ENCODE measurements at regions not wholly inside any gene's neighbourhood (a gene's known extent, or its start where the extent isn't known, plus 50 kb on each side); places are given as distances from the start of the nearest gene placed in this dataset.

GRCh38 chrX:95996294-95996693 is 688.3 kb upstream of the DIAPH2 start:
- Mint-ChIP-seq H3K4me3 (no peak overlapping the region), H3K36me3 (no peaks in the 10 kb centered on the region), H3K9me3 (no peaks in the 10 kb centered on the region), H3K27me3 (no peaks in the 10 kb centered on the region), H3K27ac (no peak overlapping the region), H3K4me1 (no peaks in the 10 kb centered on the region)
- intact Hi-C loops (cut with micrococcal nuclease) = no loop called here
- no peaks in the 10 kb centered on the region for H3K4me1 ChIP-seq (ENCODE audit: control insufficient read depth in 2 of 2, insufficient read depth in 2 of 2, low read length in 2 of 2)
- no peak overlapping the region for H3K4me3 ChIP-seq (ENCODE audit: low read length)
- no peak overlapping the region for H3K27ac ChIP-seq (ENCODE audit: low read depth, low read length)
- ChIA-PET POLR2A (no interaction called here), CTCF (no interaction called here)
- DNase-seq (no peak), ATAC-seq (no peak)
- no peaks in the 10 kb centered on the region for H3K27me3 ChIP-seq (ENCODE audit: control insufficient read depth in 2 of 2, insufficient read depth in 2 of 2, low read length in 2 of 2)
- no peaks in the 10 kb centered on the region for H3K9me3 ChIP-seq (ENCODE audit: control insufficient read depth in 2 of 3, low read length in 3 of 3)
- no peaks in the 10 kb centered on the region for H3K36me3 ChIP-seq (ENCODE audit: control insufficient read depth in 2 of 3, insufficient read depth in 3 of 3, low read length in 3 of 3)

GRCh38 chrX:96002431-96002830 is 682.2 kb upstream of the DIAPH2 start:
- Histone ChIP-seq H3K9me3 (ENCODE audit: control insufficient read depth in 2 of 3, low read length in 3 of 3) (no peaks in the 10 kb centered on the region), H3K27me3 (ENCODE audit: control insufficient read depth in 2 of 2, insufficient read depth in 2 of 2, low read length in 2 of 2) (no peaks in the 10 kb centered on the region), H3K27ac (ENCODE audit: low read depth, low read length) (no peak overlapping the region), H3K4me3 (ENCODE audit: low read length) (no peak overlapping the region), H3K4me1 (ENCODE audit: control insufficient read depth in 2 of 2, insufficient read depth in 2 of 2, low read length in 2 of 2) (no peaks in the 10 kb centered on the region), H3K36me3 (ENCODE audit: control insufficient read depth in 2 of 3, insufficient read depth in 3 of 3, low read length in 3 of 3) (no peaks in the 10 kb centered on the region)
- POLR2A ChIA-PET = no interaction called here
- Mint-ChIP-seq H3K27me3 (no peaks in the 10 kb centered on the region), H3K4me3 (no peak overlapping the region), H3K9me3 (no peaks in the 10 kb centered on the region), H3K4me1 (no peaks in the 10 kb centered on the region), H3K36me3 (no peaks in the 10 kb centered on the region), H3K27ac (no peak overlapping the region)
- intact Hi-C loops (cut with micrococcal nuclease) = no loop called here
- ATAC-seq = no peak
- CTCF ChIA-PET = no interaction called here
- no peak for DNase-seq

- Histone ChIP-seq H3K9me3 (ENCODE audit: control insufficient read depth in 2 of 3, low read length in 3 of 3) (no peaks in the 10 kb centered on the region), H3K27ac (ENCODE audit: low read depth, low read length) (no peak overlapping the region), H3K4me3 (ENCODE audit: low read length) (no peak overlapping the region), H3K36me3 (ENCODE audit: control insufficient read depth in 2 of 3, insufficient read depth in 3 of 3, low read length in 3 of 3) (no peaks in the 10 kb centered on the region), H3K27me3 (ENCODE audit: control insufficient read depth in 2 of 2, insufficient read depth in 2 of 2, low read length in 2 of 2) (no peaks in the 10 kb centered on the region), H3K4me1 (ENCODE audit: control insufficient read depth in 2 of 2, insufficient read depth in 2 of 2, low read length in 2 of 2) (no peaks in the 10 kb centered on the region)
- no peak overlapping the region for H3K4me3 Mint-ChIP-seq
- ChIA-PET CTCF (no interaction called here), POLR2A (no interaction called here)
- no peak for DNase-seq
- ATAC-seq = no peak
- intact Hi-C loops (cut with micrococcal nuclease) = no loop called here
- H3K36me3 Mint-ChIP-seq = no peaks in the 10 kb centered on the region
- no peaks in the 10 kb centered on the region for H3K4me1 Mint-ChIP-seq
- H3K9me3 Mint-ChIP-seq = peaks cover 0 to 2% (median 0%) of the 10 kb centered on the region in 11 donors
- H3K27ac Mint-ChIP-seq = no peak overlapping the region
- H3K27me3 Mint-ChIP-seq = no peaks in the 10 kb centered on the region
These were observed 680.3 kb upstream of the DIAPH2 start for GRCh38 chrX:96004386-96004785.

- POLR2A ChIA-PET = no interaction called here
- CTCF ChIA-PET = no interaction called here
These were observed 678.4 kb upstream of the DIAPH2 start for GRCh38 chrX:96006281-96006680.

GRCh38 chrX:96027407-96027806 is 657.2 kb upstream of the DIAPH2 start:
- H3K27ac ChIP-seq (ENCODE audit: low read depth, low read length) = no peak overlapping the region
- no peaks in the 10 kb centered on the region for H3K4me1 ChIP-seq (ENCODE audit: control insufficient read depth in 2 of 2, insufficient read depth in 2 of 2, low read length in 2 of 2)
- H3K4me3 Mint-ChIP-seq = no peak overlapping the region
- no peak overlapping the region for H3K27ac Mint-ChIP-seq
- no peaks in the 10 kb centered on the region for H3K27me3 Mint-ChIP-seq
- H3K9me3 ChIP-seq (ENCODE audit: control insufficient read depth in 2 of 3, low read length in 3 of 3) = no peaks in the 10 kb centered on the region
- ChIA-PET CTCF (no interaction called here), POLR2A (no interaction called here)
- no peak overlapping the region for H3K4me3 ChIP-seq (ENCODE audit: low read length)
- no peaks in the 10 kb centered on the region for H3K36me3 ChIP-seq (ENCODE audit: control insufficient read depth in 2 of 3, insufficient read depth in 3 of 3, low read length in 3 of 3)
- H3K4me1 Mint-ChIP-seq = no peaks in the 10 kb centered on the region
- intact Hi-C loops (cut with micrococcal nuclease) = no loop called here
- no peak for ATAC-seq
- no peak for DNase-seq
- H3K9me3 Mint-ChIP-seq = peaks cover 0 to 1% (median 0%) of the 10 kb centered on the region in 11 donors
- H3K36me3 Mint-ChIP-seq = no peaks in the 10 kb centered on the region
- H3K27me3 ChIP-seq (ENCODE audit: control insufficient read depth in 2 of 2, insufficient read depth in 2 of 2, low read length in 2 of 2) = no peaks in the 10 kb centered on the region

More at GRCh38 chrX:96006281-96006680, 678.4 kb upstream of the DIAPH2 start:
- Mint-ChIP-seq H3K27me3 (no peaks in the 10 kb centered on the region), H3K36me3 (no peaks in the 10 kb centered on the region), H3K4me3 (no peak overlapping the region), H3K9me3 (peaks cover 0 to 8% (median 0%) of the 10 kb centered on the region in 11 donors), H3K27ac (no peak overlapping the region), H3K4me1 (no peaks in the 10 kb centered on the region)
- no peak overlapping the region for H3K4me3 ChIP-seq (ENCODE audit: low read length)
- intact Hi-C loops (cut with micrococcal nuclease) = no loop called here
- no peak overlapping the region for H3K27ac ChIP-seq (ENCODE audit: low read depth, low read length)
- no peaks in the 10 kb centered on the region for H3K36me3 ChIP-seq (ENCODE audit: control insufficient read depth in 2 of 3, insufficient read depth in 3 of 3, low read length in 3 of 3)
- H3K4me1 ChIP-seq (ENCODE audit: control insufficient read depth in 2 of 2, insufficient read depth in 2 of 2, low read length in 2 of 2) = no peaks in the 10 kb centered on the region
- H3K9me3 ChIP-seq (ENCODE audit: control insufficient read depth in 2 of 3, low read length in 3 of 3) = no peaks in the 10 kb centered on the region
- no peaks in the 10 kb centered on the region for H3K27me3 ChIP-seq (ENCODE audit: control insufficient read depth in 2 of 2, insufficient read depth in 2 of 2, low read length in 2 of 2)
- DNase-seq (no peak), ATAC-seq (no peak)

- no peak overlapping the region for H3K27ac Mint-ChIP-seq
- intact Hi-C loops (cut with micrococcal nuclease) = no loop called here
- Histone ChIP-seq H3K27me3 (ENCODE audit: control insufficient read depth in 2 of 2, insufficient read depth in 2 of 2, low read length in 2 of 2) (no peaks in the 10 kb centered on the region), H3K4me3 (ENCODE audit: low read length) (no peak overlapping the region), H3K4me1 (ENCODE audit: control insufficient read depth in 2 of 2, insufficient read depth in 2 of 2, low read length in 2 of 2) (no peaks in the 10 kb centered on the region), H3K36me3 (ENCODE audit: control insufficient read depth in 2 of 3, insufficient read depth in 3 of 3, low read length in 3 of 3) (no peaks in the 10 kb centered on the region), H3K9me3 (ENCODE audit: control insufficient read depth in 2 of 3, low read length in 3 of 3) (no peaks in the 10 kb centered on the region), H3K27ac (ENCODE audit: low read depth, low read length) (no peak overlapping the region)
- no peak for ATAC-seq
- H3K9me3 Mint-ChIP-seq = peaks cover 0 to 4% (median 1%) of the 10 kb centered on the region in 11 donors
- no peaks in the 10 kb centered on the region for H3K27me3 Mint-ChIP-seq
- H3K4me3 Mint-ChIP-seq = no peak overlapping the region
- POLR2A ChIA-PET = no interaction called here
- DNase-seq = no peak
- H3K4me1 Mint-ChIP-seq = no peaks in the 10 kb centered on the region
- H3K36me3 Mint-ChIP-seq = no peaks in the 10 kb centered on the region
- CTCF ChIA-PET = no interaction called here
These were observed 632.6 kb upstream of the DIAPH2 start for GRCh38 chrX:96052078-96052477.

GRCh38 chrX:96081891-96082290 is 602.8 kb upstream of the DIAPH2 start:
- ChIA-PET CTCF (no interaction called here), POLR2A (no interaction called here)
- Histone ChIP-seq H3K4me1 (ENCODE audit: control insufficient read depth in 2 of 2, insufficient read depth in 2 of 2, low read length in 2 of 2) (no peaks in the 10 kb centered on the region), H3K36me3 (ENCODE audit: control insufficient read depth in 2 of 3, insufficient read depth in 3 of 3, low read length in 3 of 3) (no peaks in the 10 kb centered on the region), H3K27me3 (ENCODE audit: control insufficient read depth in 2 of 2, insufficient read depth in 2 of 2, low read length in 2 of 2) (no peaks in the 10 kb centered on the region), H3K4me3 (ENCODE audit: low read length) (no peak overlapping the region), H3K27ac (ENCODE audit: low read depth, low read length) (no peak overlapping the region), H3K9me3 (ENCODE audit: control insufficient read depth in 2 of 3, low read length in 3 of 3) (no peaks in the 10 kb centered on the region)
- Mint-ChIP-seq H3K27me3 (no peaks in the 10 kb centered on the region), H3K4me3 (no peak overlapping the region), H3K4me1 (no peaks in the 10 kb centered on the region), H3K27ac (no peak overlapping the region), H3K36me3 (no peaks in the 10 kb centered on the region), H3K9me3 (peaks cover 0 to 5% (median 3%) of the 10 kb centered on the region in 11 donors)
- intact Hi-C loops (cut with micrococcal nuclease) = no loop called here
- DNase-seq (no peak), ATAC-seq (no peak)
